ENCODE measurements at regions not wholly inside any gene's neighbourhood (a gene's known extent, or its start where the extent isn't known, plus 50 kb on each side); places are given as distances from the start of the nearest gene placed in this dataset.

DNA sequence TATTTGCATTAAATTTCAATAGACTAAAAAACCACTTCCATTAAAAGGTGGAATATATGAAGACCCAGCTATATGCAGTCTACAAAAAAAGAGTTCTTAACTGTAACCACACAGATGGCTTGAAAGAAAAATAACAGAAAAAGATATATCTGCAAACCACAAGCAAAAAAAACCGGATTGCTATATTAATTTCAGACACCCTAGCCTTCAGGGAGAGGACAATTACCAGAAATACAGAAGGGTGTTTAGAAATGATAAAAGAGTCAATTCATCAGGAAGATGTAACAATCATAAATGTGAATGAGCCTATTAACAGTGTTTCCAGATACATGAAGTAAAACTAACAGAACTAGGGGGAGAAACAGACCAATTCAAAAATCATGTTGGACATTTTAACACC is 56.9 kb upstream of the SMIM23 start:
- Histone ChIP-seq H3K79me2 (ENCODE audit: insufficient read depth, low read length) (no peaks in the 10 kb centered on the region), H2AFZ (ENCODE audit: low read length) (no peak overlapping the region), H3K27me3 (ENCODE audit: insufficient read depth, low read length) (no peaks in the 10 kb centered on the region), H3K4me3 (ENCODE audit: low read depth, low read length, poor library complexity, severe bottlenecking) (no peak overlapping the region), H3K36me3 (ENCODE audit: insufficient read depth, low read length) (no peaks in the 10 kb centered on the region), H3K4me2 (ENCODE audit: low read length) (no peak overlapping the region), H3K9me2 (ENCODE audit: low read depth, low read length) (no peaks in the 10 kb centered on the region), H3K9ac (ENCODE audit: low read length) (no peak overlapping the region), H3F3A (ENCODE audit: insufficient read depth, low read length) (no peaks in the 10 kb centered on the region), H3K4me1 (ENCODE audit: insufficient read depth, low read length, severe bottlenecking) (no peaks in the 10 kb centered on the region), H3K27ac (ENCODE audit: low read depth, low read length, poor library complexity, severe bottlenecking) (no peak overlapping the region), H4K20me1 (ENCODE audit: insufficient read depth, low read length) (no peaks in the 10 kb centered on the region), H3K9me3 (ENCODE audit: low read length) (no peaks in the 10 kb centered on the region)
- TF ChIP-seq EZH2 (IDR thresholded peaks at IDR 0.05; ENCODE audit: borderline replicate concordance, low read length), result no peak
- TF ChIP-seq, protein P1, sequence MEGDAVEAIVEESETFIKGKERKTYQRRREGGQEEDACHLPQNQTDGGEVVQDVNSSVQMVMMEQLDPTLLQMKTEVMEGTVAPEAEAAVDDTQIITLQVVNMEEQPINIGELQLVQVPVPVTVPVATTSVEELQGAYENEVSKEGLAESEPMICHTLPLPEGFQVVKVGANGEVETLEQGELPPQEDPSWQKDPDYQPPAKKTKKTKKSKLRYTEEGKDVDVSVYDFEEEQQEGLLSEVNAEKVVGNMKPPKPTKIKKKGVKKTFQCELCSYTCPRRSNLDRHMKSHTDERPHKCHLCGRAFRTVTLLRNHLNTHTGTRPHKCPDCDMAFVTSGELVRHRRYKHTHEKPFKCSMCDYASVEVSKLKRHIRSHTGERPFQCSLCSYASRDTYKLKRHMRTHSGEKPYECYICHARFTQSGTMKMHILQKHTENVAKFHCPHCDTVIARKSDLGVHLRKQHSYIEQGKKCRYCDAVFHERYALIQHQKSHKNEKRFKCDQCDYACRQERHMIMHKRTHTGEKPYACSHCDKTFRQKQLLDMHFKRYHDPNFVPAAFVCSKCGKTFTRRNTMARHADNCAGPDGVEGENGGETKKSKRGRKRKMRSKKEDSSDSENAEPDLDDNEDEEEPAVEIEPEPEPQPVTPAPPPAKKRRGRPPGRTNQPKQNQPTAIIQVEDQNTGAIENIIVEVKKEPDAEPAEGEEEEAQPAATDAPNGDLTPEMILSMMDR (IDR thresholded peaks at IDR 0.05; ENCODE audit: low read length), result no peak
